H1 (cell line): ENCODE measurements at regions not wholly inside any gene's neighbourhood (a gene's known extent, or its start where the extent isn't known, plus 50 kb on each side); places are given as distances from the start of the nearest gene placed in this dataset.

Source experiments
- EZH2 ChIP-seq: fragments of 200-600 bp; sonication (generic); IDR thresholded peaks from 2 replicates; pipeline ENCODE4 v1.7.1; 2012; ENCODE audit warnings: low read depth, mild to moderate bottlenecking, moderate library complexity, low read length, inconsistent platforms; ENCODE audit not compliant: severe bottlenecking
- PHF8 ChIP-seq: fragments of 200-600 bp; sonication (generic); conservative IDR thresholded peaks from 2 replicates; pipeline ENCODE4 v1.7.1; 2012; ENCODE audit warnings: low read depth, mild to moderate bottlenecking, inconsistent platforms, low read length, moderate library complexity
- POLR2A ChIP-seq, 2 experiments: IDR thresholded peaks; 1 replicate in 1 of 2; 2 replicates in 1 of 2; pipeline ENCODE4 v1.6.1; 2011; ENCODE audit warnings: low read depth in 2 of 2, low read length in 2 of 2, mild to moderate bottlenecking in 2 of 2; ENCODE audit errors: control extremely low read depth in 1 of 2
- POLR2AphosphoS5 ChIP-seq: IDR thresholded peaks from 2 replicates; pipeline ENCODE4 v1.6.1; 2011; ENCODE audit warnings: low read depth, low read length
- TAF1 ChIP-seq: IDR thresholded peaks from 2 replicates; pipeline ENCODE4 v1.6.1; 2011; ENCODE audit warnings: mild to moderate bottlenecking, low read depth, low read length
- TF ChIP-seq, protein P1 (sequence below), 3 experiments: IDR thresholded peaks; 1 replicate in 2 of 3; 2 replicates in 1 of 3; pipeline versions ENCODE4 v1.5.1 to v1.6.1; 2011; ENCODE audit warnings: low read length in 3 of 3, mild to moderate bottlenecking in 3 of 3, inconsistent platforms in 2 of 3, low read depth in 1 of 3, moderate library complexity in 1 of 3; ENCODE audit not compliant: insufficient read depth in 1 of 3; ENCODE audit errors: control extremely low read depth in 1 of 3

DNA sequence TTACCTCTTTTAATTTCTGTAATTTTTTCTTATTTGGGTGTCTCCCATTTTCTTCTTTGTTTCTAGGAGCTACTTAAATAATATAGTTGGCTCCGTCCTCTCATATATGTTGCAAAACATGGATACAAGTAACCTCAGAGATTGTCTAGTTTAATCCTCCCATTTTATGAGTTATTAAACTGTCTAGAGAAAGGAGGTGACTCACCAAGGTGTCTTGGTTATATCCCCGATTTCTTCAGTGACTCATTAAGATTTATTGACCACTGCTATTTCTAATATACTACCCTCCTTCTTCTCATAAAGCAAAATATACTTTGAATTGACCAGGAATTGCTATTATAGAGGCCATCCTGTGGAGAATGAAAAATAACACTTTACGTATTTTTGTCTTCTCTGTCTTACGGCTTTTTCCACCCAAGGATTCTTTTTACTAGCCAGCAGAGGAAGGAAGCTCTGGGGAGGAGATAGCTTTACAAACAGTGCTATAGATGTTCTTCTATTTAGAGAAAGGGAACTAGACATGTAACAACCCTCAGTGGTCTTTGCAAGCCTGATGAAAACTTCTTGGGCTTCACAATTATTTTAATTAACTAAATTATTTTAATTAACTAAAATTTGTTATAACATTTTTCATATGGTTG is 300.4 kb upstream of the TNP1 start:
- TF ChIP-seq, protein P1, sequence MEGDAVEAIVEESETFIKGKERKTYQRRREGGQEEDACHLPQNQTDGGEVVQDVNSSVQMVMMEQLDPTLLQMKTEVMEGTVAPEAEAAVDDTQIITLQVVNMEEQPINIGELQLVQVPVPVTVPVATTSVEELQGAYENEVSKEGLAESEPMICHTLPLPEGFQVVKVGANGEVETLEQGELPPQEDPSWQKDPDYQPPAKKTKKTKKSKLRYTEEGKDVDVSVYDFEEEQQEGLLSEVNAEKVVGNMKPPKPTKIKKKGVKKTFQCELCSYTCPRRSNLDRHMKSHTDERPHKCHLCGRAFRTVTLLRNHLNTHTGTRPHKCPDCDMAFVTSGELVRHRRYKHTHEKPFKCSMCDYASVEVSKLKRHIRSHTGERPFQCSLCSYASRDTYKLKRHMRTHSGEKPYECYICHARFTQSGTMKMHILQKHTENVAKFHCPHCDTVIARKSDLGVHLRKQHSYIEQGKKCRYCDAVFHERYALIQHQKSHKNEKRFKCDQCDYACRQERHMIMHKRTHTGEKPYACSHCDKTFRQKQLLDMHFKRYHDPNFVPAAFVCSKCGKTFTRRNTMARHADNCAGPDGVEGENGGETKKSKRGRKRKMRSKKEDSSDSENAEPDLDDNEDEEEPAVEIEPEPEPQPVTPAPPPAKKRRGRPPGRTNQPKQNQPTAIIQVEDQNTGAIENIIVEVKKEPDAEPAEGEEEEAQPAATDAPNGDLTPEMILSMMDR (IDR thresholded peaks at IDR 0.05; ENCODE audit: control extremely low read depth in 1 of 3, insufficient read depth in 1 of 3, low read depth in 1 of 3, low read length in 3 of 3): no peak
- TF ChIP-seq POLR2AphosphoS5: no peak
- no peak for TF ChIP-seq PHF8
- no peak for TF ChIP-seq POLR2A (IDR thresholded peaks at IDR 0.05; ENCODE audit: control extremely low read depth in 1 of 2, low read depth in 2 of 2, low read length in 2 of 2)
- no peak for TF ChIP-seq EZH2
- TF ChIP-seq TAF1: no peak
